LHCN-M2 (cell line): ENCODE measurements at regions not wholly inside any gene's neighbourhood (a gene's known extent, or its start where the extent isn't known, plus 50 kb on each side); places are given as distances from the start of the nearest gene placed in this dataset.

Source experiments
- DNase-seq: peaks from one replicate; pipeline ENCODE4 v3.0.0-alpha.2; 2012; ENCODE audit warnings: low read depth

GRCh38 chr5:145218019-145218418 lies 617.1 kb downstream of the PRELID2 start:
- no peak for DNase-seq

GRCh38 chr5:145210020-145210419 lies 625.1 kb downstream of the PRELID2 start:
- DNase-seq = no peak

GRCh38 chr5:145205546-145205945 lies 629.6 kb downstream of the PRELID2 start:
- DNase-seq = no peak

GRCh38 chr5:145204743-145205142 lies 630.4 kb downstream of the PRELID2 start:
- no peak for DNase-seq

- no peak for DNase-seq
Observed at GRCh38 chr5:145203193-145203592, 631.9 kb downstream of the PRELID2 start.

- DNase-seq = no peak
Observed at GRCh38 chr5:145198525-145199260, 636.4 kb downstream of the PRELID2 start.

GRCh38 chr5:145189746-145190145 lies 645.4 kb downstream of the PRELID2 start:
- no peak for DNase-seq

GRCh38 chr5:145180371-145180770 lies 654.8 kb downstream of the PRELID2 start:
- no peak for DNase-seq

GRCh38 chr5:145178641-145179523 lies 656.3 kb downstream of the PRELID2 start:
- peak; percentile 4 for DNase-seq

GRCh38 chr5:145176041-145176440 lies 659.1 kb downstream of the PRELID2 start:
- no peak for DNase-seq

GRCh38 chr5:145166110-145166509 lies 669.0 kb downstream of the PRELID2 start:
- DNase-seq = no peak

GRCh38 chr5:145163876-145164275 lies 671.3 kb downstream of the PRELID2 start:
- no peak for DNase-seq

GRCh38 chr5:145162626-145163025 lies 672.5 kb downstream of the PRELID2 start:
- no peak for DNase-seq

GRCh38 chr5:145161391-145161790 lies 673.8 kb downstream of the PRELID2 start:
- no peak for DNase-seq

GRCh38 chr5:145160679-145161078 lies 674.5 kb downstream of the PRELID2 start:
- DNase-seq = no peak

- DNase-seq = no peak
Observed at GRCh38 chr5:145158730-145159129, 676.4 kb downstream of the PRELID2 start.

- peak; percentile 11 for DNase-seq
Observed at GRCh38 chr5:145157841-145158240, 677.3 kb downstream of the PRELID2 start.

- DNase-seq = no peak
Observed at GRCh38 chr5:145141534-145141933, 693.6 kb downstream of the PRELID2 start.

- DNase-seq = peak; percentile 54
Observed at GRCh38 chr5:145130996-145131395, 704.1 kb downstream of the PRELID2 start.

- no peak for DNase-seq
Observed at GRCh38 chr5:145129797-145130196, 705.3 kb downstream of the PRELID2 start.

GRCh38 chr5:145124806-145125205 lies 710.3 kb downstream of the PRELID2 start:
- peak; percentile 73 for DNase-seq

GRCh38 chr5:145118611-145119010 lies 716.5 kb downstream of the PRELID2 start:
- no peak for DNase-seq

GRCh38 chr5:145118127-145118526 lies 717.0 kb downstream of the PRELID2 start:
- no peak for DNase-seq
